CD14-positive monocyte (primary cell): ENCODE measurements at regions not wholly inside any gene's neighbourhood (a gene's known extent, or its start where the extent isn't known, plus 50 kb on each side); places are given as distances from the start of the nearest gene placed in this dataset.

Source experiments
- DNase-seq, 3 donors: peaks; one replicate each; pipeline ENCODE4 v3.0.0-alpha.2; 2011 to 2022
- H2AFZ ChIP-seq: 2 replicates; pipeline ENCODE4 v1.6.0; 2012; ENCODE audit warnings: mild to moderate bottlenecking, low read depth, low read length, inconsistent platforms; ENCODE audit not compliant: insufficient read depth, poor library complexity, severe bottlenecking
- H3K27ac ChIP-seq, 2 donors: 1 replicate in 1 of 2; 2 replicates in 1 of 2; pipeline ENCODE4 v1.5.1; 2012 to 2013; ENCODE audit warnings: low read length in 2 of 2, control low read depth in 1 of 2, inconsistent platforms in 1 of 2, low read depth in 1 of 2, mild to moderate bottlenecking in 1 of 2
- H3K27me3 ChIP-seq, 2 donors: one replicate each; pipeline versions ENCODE4 v1.6.0 to v1.6.1; 2011 to 2013; ENCODE audit warnings: low read length in 2 of 2; ENCODE audit not compliant: control insufficient read depth in 2 of 2, insufficient read depth in 2 of 2
- H3K36me3 ChIP-seq, 2 donors: replicated peaks in 1 of 2; 1 replicate in 1 of 2; 2 replicates in 1 of 2; pipeline versions ENCODE4 v1.5.1 to v1.6.1; 2012 to 2013; ENCODE audit warnings: low read length in 2 of 2, control low read depth in 1 of 2, inconsistent platforms in 1 of 2, mild to moderate bottlenecking in 1 of 2; ENCODE audit not compliant: insufficient read depth in 2 of 2, control insufficient read depth in 1 of 2
- H3K4me1 ChIP-seq, 2 donors: 1 replicate in 1 of 2; 2 replicates in 1 of 2; pipeline versions ENCODE4 v1.5.1 to v1.6.1; 2012 to 2013; ENCODE audit warnings: low read length in 2 of 2, control low read depth in 1 of 2, inconsistent platforms in 1 of 2, mild to moderate bottlenecking in 1 of 2, moderate library complexity in 1 of 2; ENCODE audit not compliant: insufficient read depth in 2 of 2, control insufficient read depth in 1 of 2
- H3K4me2 ChIP-seq: replicated peaks from 2 replicates; pipeline ENCODE3; 2012; ENCODE audit warnings: low read length, moderate library complexity, mild to moderate bottlenecking; ENCODE audit not compliant: poor library complexity, severe bottlenecking; ENCODE audit errors: extremely low read depth
- H3K4me3 ChIP-seq, 3 experiments: fragments of 200-600 bp in 1 of 3; sonication (generic) in 1 of 3; replicated peaks in 1 of 3; 1 replicate in 2 of 3; 2 replicates in 1 of 3; pipeline ENCODE4 v1.5.1; 2011 to 2013; ENCODE audit warnings: low read length in 3 of 3, mild to moderate bottlenecking in 3 of 3, control low read depth in 2 of 3, low read depth in 2 of 3, inconsistent platforms in 1 of 3, moderate library complexity in 1 of 3
- H3K79me2 ChIP-seq: 2 replicates; pipeline ENCODE4 v1.6.0; 2012; ENCODE audit warnings: mild to moderate bottlenecking, control low read depth, inconsistent platforms, low read length, moderate library complexity; ENCODE audit not compliant: insufficient read depth
- H3K9ac ChIP-seq: 2 replicates; pipeline ENCODE4 v1.6.0; 2017; ENCODE audit warnings: low read length, mild to moderate bottlenecking; ENCODE audit not compliant: insufficient read depth, poor library complexity, severe bottlenecking
- H3K9me3 ChIP-seq, 2 donors: replicated peaks in 1 of 2; 1 replicate in 1 of 2; 2 replicates in 1 of 2; pipeline versions ENCODE4 v1.5.1 to v1.6.1; 2012 to 2013; ENCODE audit warnings: low read length in 2 of 2, control low read depth in 1 of 2; ENCODE audit not compliant: control insufficient read depth in 1 of 2, insufficient read depth in 1 of 2
- H4K20me1 ChIP-seq: 2 replicates; pipeline ENCODE4 v1.6.0; 2012; ENCODE audit warnings: mild to moderate bottlenecking, low read length, control low read depth, moderate library complexity; ENCODE audit not compliant: insufficient read depth
- H3K27ac Mint-ChIP-seq, 7 donors: one replicate each; pipeline ENCODE4 v1.8.0; 2020; ENCODE audit warnings: mild to moderate bottlenecking in 7 of 7, mixed read lengths in 7 of 7, moderate library complexity in 6 of 7, inconsistent platforms in 2 of 7
- H3K27me3 Mint-ChIP-seq, 3 donors: one replicate each; pipeline ENCODE4 v1.8.0; 2021 to 2022; ENCODE audit warnings: low read depth in 3 of 3, mild to moderate bottlenecking in 3 of 3, mixed read lengths in 3 of 3, moderate library complexity in 3 of 3, inconsistent platforms in 1 of 3
- H3K36me3 Mint-ChIP-seq, 2 donors: one replicate each; pipeline ENCODE4 v1.8.0; 2020; ENCODE audit warnings: mixed read lengths in 2 of 2, inconsistent platforms in 1 of 2, mild to moderate bottlenecking in 1 of 2
- H3K4me1 Mint-ChIP-seq: one replicate; pipeline ENCODE4 v1.8.0; 2020; ENCODE audit warnings: mild to moderate bottlenecking, mixed read lengths
- H3K4me3 Mint-ChIP-seq, 2 donors: one replicate each; pipeline ENCODE4 v1.8.0; 2020; ENCODE audit warnings: mild to moderate bottlenecking in 2 of 2, mixed read lengths in 2 of 2, moderate library complexity in 1 of 2
- H3K9me3 Mint-ChIP-seq, 7 donors: one replicate each; pipeline ENCODE4 v1.8.0; 2020 to 2022; ENCODE audit warnings: mixed read lengths in 7 of 7, mild to moderate bottlenecking in 6 of 7, moderate library complexity in 6 of 7, inconsistent platforms in 2 of 7
- CTCF ChIP-seq: fragments of 200-600 bp; IDR thresholded peaks from one replicate; pipeline ENCODE4 v1.8.0; 2022; ENCODE audit warnings: antibody characterized with exemption, mild to moderate bottlenecking
- WGBS: methylation state at CpG from one replicate; pipeline ENCODE4 v1.1.5; 2013; ENCODE audit warnings: missing lambda C conversion rate; ENCODE audit not compliant: insufficient coverage; 5-methylcytosine and 5-hydroxymethylcytosine counted together
- intact Hi-C, 2 donors: fragments of 100-400 bp; cut with micrococcal nuclease; formaldehyde crosslinking; loops; one replicate each; pipeline versions ENCODE4 v1.15.0 to v1.15.1; 2023

- Histone ChIP-seq H3K4me1 (no peaks in the 10 kb centered on the region), H3K36me3 (no peaks in the 10 kb centered on the region), H4K20me1 (no peaks in the 10 kb centered on the region), H3K4me3 (no peak overlapping the region), H3K4me2 (no peak overlapping the region), H3K79me2 (no peaks in the 10 kb centered on the region), H3K27me3 (no peaks in the 10 kb centered on the region), H3K9ac (no peak overlapping the region), H3K27ac (no peak overlapping the region), H2AFZ (no peak overlapping the region), H3K9me3 (peaks cover 8 to 15% of the 10 kb centered on the region in 2 donors)
- Mint-ChIP-seq H3K36me3 (no peaks in the 10 kb centered on the region), H3K4me1 (no peaks in the 10 kb centered on the region), H3K9me3 (peaks cover 6 to 19% (median 10%) of the 10 kb centered on the region in 7 donors), H3K27me3 (peaks cover 12 to 27% (median 15%) of the 10 kb centered on the region in 3 donors), H3K4me3 (no peak overlapping the region), H3K27ac (no peak overlapping the region)
- intact Hi-C loops = no loop called here
- TF ChIP-seq CTCF = no peak
- no peak for DNase-seq
- WGBS = 79% methylated on average over 8 of the region's 14 CpGs
Measured at GRCh38 chr17:79353548-79353947, 257.3 kb downstream of the RBFOX3 start.

- Histone ChIP-seq H3K27me3 (peaks cover under 1 to 2% of the 10 kb centered on the region in 2 donors), H3K9ac (no peak overlapping the region), H3K4me1 (no peaks in the 10 kb centered on the region), H3K4me3 (no peak overlapping the region), H3K4me2 (no peak overlapping the region), H3K9me3 (peaks cover 8 to 15% of the 10 kb centered on the region in 2 donors), H4K20me1 (no peaks in the 10 kb centered on the region), H3K27ac (no peak overlapping the region), H3K79me2 (no peaks in the 10 kb centered on the region), H3K36me3 (no peaks in the 10 kb centered on the region), H2AFZ (no peak overlapping the region)
- intact Hi-C loops = no loop called here
- Mint-ChIP-seq H3K4me3 (no peak overlapping the region), H3K4me1 (no peaks in the 10 kb centered on the region), H3K36me3 (no peaks in the 10 kb centered on the region), H3K9me3 (peaks cover 6 to 19% (median 10%) of the 10 kb centered on the region in 7 donors), H3K27me3 (peaks cover 13 to 25% (median 15%) of the 10 kb centered on the region in 3 donors), H3K27ac (no peak overlapping the region)
- DNase-seq = no peak
- 85% methylated on average over 7 of the region's 8 CpGs for WGBS
- no peak for TF ChIP-seq CTCF
Measured at GRCh38 chr17:79353016-79353415, 257.8 kb downstream of the RBFOX3 start.
